Uterus (tissue), 3 donors: ENCODE measurements at regions not wholly inside any gene's neighbourhood (a gene's known extent, or its start where the extent isn't known, plus 50 kb on each side); places are given as distances from the start of the nearest gene placed in this dataset.
A peak's percentile ranks its signal among the peaks of the same experiment; 100 is the strongest.
"Not testable (repeated sequence)": the region's sequence is repeated elsewhere in the genome, so short reads cannot be mapped to it uniquely, and the experiment has no call there.

ENCODE experiments used
- DNase-seq, 2 donors: peaks; one replicate each; pipeline ENCODE4 v3.0.0-alpha.2; 2019 to 2020
- H3K27ac ChIP-seq, 2 donors: fragments of 200-600 bp; sonication (generic); 1 replicate in 1 of 2; 2 replicates in 1 of 2; pipeline ENCODE4 v1.5.1; 2016 to 2018
- H3K27me3 ChIP-seq, 2 donors: fragments of 200-600 bp; sonication (generic); one replicate each; pipeline ENCODE4 v1.5.1; 2018 to 2019; ENCODE audit warnings: control low read depth in 1 of 2
- H3K36me3 ChIP-seq, 2 donors: fragments of 200-600 bp; sonication (generic); one replicate each; pipeline ENCODE4 v1.5.1; 2019; ENCODE audit warnings: control low read depth in 1 of 2
- H3K4me1 ChIP-seq, 2 donors: fragments of 200-600 bp; sonication (generic); one replicate each; pipeline ENCODE4 v1.5.1; 2018 to 2019; ENCODE audit warnings: control low read depth in 1 of 2
- H3K4me3 ChIP-seq, 2 donors: fragments of 200-600 bp; sonication (generic); 1 replicate in 1 of 2; 2 replicates in 1 of 2; pipeline ENCODE4 v1.5.1; 2018 to 2019; ENCODE audit warnings: mild to moderate bottlenecking in 1 of 2
- H3K9me3 ChIP-seq, 2 donors: fragments of 200-600 bp; sonication (generic); one replicate each; pipeline ENCODE4 v1.5.1; 2019; ENCODE audit warnings: control low read depth in 1 of 2
- CTCF ChIP-seq, 4 experiments: fragments of 200-600 bp in 2 of 4; fragments of 450-650 bp in 2 of 4; sonication (generic) in 2 of 4; IDR thresholded peaks; one replicate each; pipeline ENCODE4 v1.5.1; 2016 to 2019; ENCODE audit warnings: antibody characterized with exemption in 4 of 4, mild to moderate bottlenecking in 2 of 4, moderate library complexity in 1 of 4
- POLR2A ChIP-seq, 2 donors: fragments of 450-650 bp; IDR thresholded peaks; one replicate each; pipeline ENCODE4 v1.6.1; 2016; ENCODE audit warnings: antibody characterized with exemption in 2 of 2, mild to moderate bottlenecking in 1 of 2, moderate library complexity in 1 of 2
- intact Hi-C: fragments of 100-400 bp; cut with DNase I; formaldehyde crosslinking; loops from one replicate; pipeline ENCODE4 v1.15.1; 2023; ENCODE audit warnings: low total_unique reads
- donor health status: DM: yes; HTN: yes; CAD: no.

GRCh38 chr1:96521010-96521409 lies 200.6 kb upstream of the PTBP2 start:
- Histone ChIP-seq H3K27ac (peak overlapping the region; percentile 54 to 83), H3K4me1 (no peaks in the 10 kb centered on the region), H3K4me3 (no peak overlapping the region), H3K9me3 (no peaks in the 10 kb centered on the region), H3K27me3 (no peaks in the 10 kb centered on the region), H3K36me3 (no peaks in the 10 kb centered on the region)
- DNase-seq, result no peak
- no peak for TF ChIP-seq POLR2A (IDR thresholded peaks at IDR 0.05)
- TF ChIP-seq CTCF (IDR thresholded peaks at IDR 0.05), result no peak
- intact Hi-C loops, result no loop called here

- Histone ChIP-seq H3K4me1 (no peaks in the 10 kb centered on the region), H3K9me3 (no peaks in the 10 kb centered on the region), H3K4me3 (no peak overlapping the region), H3K27me3 (no peaks in the 10 kb centered on the region), H3K36me3 (no peaks in the 10 kb centered on the region), H3K27ac (no peak overlapping the region)
- TF ChIP-seq POLR2A (IDR thresholded peaks at IDR 0.05) (no peak), CTCF (IDR thresholded peaks at IDR 0.05) (no peak)
- no peak for DNase-seq
- intact Hi-C loops, result no loop called here
Observed at GRCh38 chr1:96521994-96522760, 199.4 kb upstream of the PTBP2 start.

GRCh38 chr1:96522927-96523326 lies 198.7 kb upstream of the PTBP2 start:
- no peak overlapping the region for H3K4me3 ChIP-seq
- no peaks in the 10 kb centered on the region for H3K36me3 ChIP-seq
- H3K27me3 ChIP-seq, result no peaks in the 10 kb centered on the region
- no peaks in the 10 kb centered on the region for H3K4me1 ChIP-seq
- no peaks in the 10 kb centered on the region for H3K9me3 ChIP-seq
- no peak for DNase-seq
- no peak overlapping the region for H3K27ac ChIP-seq
- intact Hi-C loops, result no loop called here
- TF ChIP-seq POLR2A (IDR thresholded peaks at IDR 0.05), result no peak
- TF ChIP-seq CTCF (IDR thresholded peaks at IDR 0.05), result no peak

- DNase-seq, result no peak
- Histone ChIP-seq H3K4me3 (no peak overlapping the region), H3K27ac (no peak overlapping the region), H3K4me1 (no peaks in the 10 kb centered on the region), H3K9me3 (peaks cover 0 to 4% of the 10 kb centered on the region in 2 donors), H3K36me3 (no peaks in the 10 kb centered on the region), H3K27me3 (no peaks in the 10 kb centered on the region)
- intact Hi-C loops, result no loop called here
- TF ChIP-seq POLR2A (IDR thresholded peaks at IDR 0.05) (no peak), CTCF (IDR thresholded peaks at IDR 0.05) (no peak)
Observed at GRCh38 chr1:96524100-96524499, 197.5 kb upstream of the PTBP2 start.

- Histone ChIP-seq H3K36me3 (no peaks in the 10 kb centered on the region), H3K27ac (peak overlapping the region; percentile 52 to 57), H3K4me1 (no peaks in the 10 kb centered on the region), H3K4me3 (no peak overlapping the region), H3K27me3 (no peaks in the 10 kb centered on the region), H3K9me3 (peaks cover 0 to 4% of the 10 kb centered on the region in 2 donors)
- intact Hi-C loops, result no loop called here
- TF ChIP-seq POLR2A (IDR thresholded peaks at IDR 0.05) (no peak), CTCF (IDR thresholded peaks at IDR 0.05) (no peak)
- DNase-seq, result peak in 1 of 2 donors; percentile 34
Observed at GRCh38 chr1:96525657-96526557, 195.7 kb upstream of the PTBP2 start.

GRCh38 chr1:96528672-96529071 lies 192.9 kb upstream of the PTBP2 start:
- H3K9me3 ChIP-seq, H3K27ac ChIP-seq, intact Hi-C loops, H3K4me1 ChIP-seq, H3K36me3 ChIP-seq, H3K27me3 ChIP-seq, H3K4me3 ChIP-seq, DNase-seq: not testable (repeated sequence)
